H9 (cell line): ENCODE measurements at regions not wholly inside any gene's neighbourhood (a gene's known extent, or its start where the extent isn't known, plus 50 kb on each side); places are given as distances from the start of the nearest gene placed in this dataset.

ENCODE experiments used
- DNase-seq: peaks from one replicate; pipeline ENCODE4 v3.0.0-alpha.2; 2017
- H2AFZ ChIP-seq: one replicate; pipeline ENCODE4 v1.6.1; 2013; ENCODE audit warnings: mild to moderate bottlenecking, low read length, control low read depth, moderate library complexity
- H2AK5ac ChIP-seq: 2 replicates; pipeline ENCODE4 v1.6.1; 2013; ENCODE audit warnings: low read length, control low read depth, mixed read lengths; ENCODE audit not compliant: insufficient read length
- H2BK120ac ChIP-seq: one replicate; pipeline ENCODE4 v1.6.1; 2013; ENCODE audit warnings: low read depth, mild to moderate bottlenecking, low read length, control low read depth, inconsistent platforms; ENCODE audit not compliant: poor library complexity, severe bottlenecking
- H2BK12ac ChIP-seq: 2 replicates; pipeline ENCODE4 v1.6.1; 2013; ENCODE audit warnings: low read length, control low read depth, mixed read lengths, low read depth; ENCODE audit not compliant: insufficient read length
- H2BK15ac ChIP-seq: 2 replicates; pipeline ENCODE4 v1.6.1; 2013; ENCODE audit warnings: low read depth, low read length, control low read depth
- H2BK20ac ChIP-seq: one replicate; pipeline ENCODE4 v1.6.1; 2013; ENCODE audit warnings: low read depth, mild to moderate bottlenecking, low read length, control low read depth, inconsistent platforms; ENCODE audit not compliant: poor library complexity, severe bottlenecking
- H2BK5ac ChIP-seq: 2 replicates; pipeline ENCODE4 v1.6.1; 2013; ENCODE audit warnings: low read length, control low read depth, mixed read lengths; ENCODE audit not compliant: insufficient read length
- H3K14ac ChIP-seq: 2 replicates; pipeline ENCODE4 v1.6.1; 2013; ENCODE audit warnings: low read length, control low read depth; ENCODE audit not compliant: insufficient read depth
- H3K18ac ChIP-seq: 2 replicates; pipeline ENCODE4 v1.6.1; 2013; ENCODE audit warnings: low read depth, mild to moderate bottlenecking, mixed read lengths, low read length, control low read depth; ENCODE audit not compliant: insufficient read length
- H3K23ac ChIP-seq: 2 replicates; pipeline ENCODE4 v1.6.1; 2013; ENCODE audit warnings: low read length, control low read depth, mixed read lengths, low read depth; ENCODE audit not compliant: insufficient read length
- H3K23me2 ChIP-seq: 2 replicates; pipeline ENCODE4 v1.6.1; 2013; ENCODE audit warnings: low read depth, mild to moderate bottlenecking, mixed read lengths, low read length, control low read depth; ENCODE audit not compliant: insufficient read length, poor library complexity, severe bottlenecking
- H3K27ac ChIP-seq: 2 replicates; pipeline ENCODE4 v1.5.1; 2013; ENCODE audit warnings: low read length, control low read depth, mixed read lengths, low read depth; ENCODE audit not compliant: insufficient read length
- H3K27me3 ChIP-seq: 2 replicates; pipeline ENCODE4 v1.6.1; 2013; ENCODE audit warnings: low read length, control low read depth, inconsistent platforms; ENCODE audit not compliant: insufficient read depth
- H3K4ac ChIP-seq: 2 replicates; pipeline ENCODE4 v1.6.1; 2013; ENCODE audit warnings: low read depth, mild to moderate bottlenecking, control low read depth, inconsistent platforms, low read length, moderate library complexity
- H3K4me1 ChIP-seq: 2 replicates; pipeline ENCODE4 v1.6.1; 2013; ENCODE audit warnings: low read length, control low read depth, inconsistent platforms; ENCODE audit not compliant: insufficient read depth
- H3K4me2 ChIP-seq: 2 replicates; pipeline ENCODE4 v1.6.1; 2013; ENCODE audit warnings: low read length, control low read depth, mixed read lengths; ENCODE audit not compliant: insufficient read length, insufficient read depth
- H3K56ac ChIP-seq: 2 replicates; pipeline ENCODE4 v1.6.1; 2013; ENCODE audit warnings: low read depth, mild to moderate bottlenecking, mixed read lengths, low read length, control low read depth; ENCODE audit not compliant: insufficient read length
- H3K79me1 ChIP-seq: 2 replicates; pipeline ENCODE4 v1.6.1; 2013; ENCODE audit warnings: low read depth, mild to moderate bottlenecking, moderate library complexity, low read length, control low read depth, inconsistent platforms; ENCODE audit not compliant: insufficient read depth, poor library complexity, severe bottlenecking
- H3K79me2 ChIP-seq: 2 replicates; pipeline ENCODE4 v1.6.1; 2013; ENCODE audit warnings: low read length, control low read depth, inconsistent platforms; ENCODE audit not compliant: insufficient read depth
- H3K9ac ChIP-seq: 2 replicates; pipeline ENCODE4 v1.6.1; 2013; ENCODE audit warnings: low read length, control low read depth, mixed read lengths; ENCODE audit not compliant: insufficient read length; ENCODE audit errors: extremely low read depth
- H3K9me3 ChIP-seq: one replicate; pipeline ENCODE4 v1.6.1; 2013; ENCODE audit warnings: low read depth, low read length, inconsistent platforms; ENCODE audit not compliant: control insufficient read depth
- H3T11ph ChIP-seq: one replicate; pipeline ENCODE4 v1.6.1; 2013; ENCODE audit warnings: mild to moderate bottlenecking, low read length, control low read depth, inconsistent platforms
- H4K20me1 ChIP-seq: one replicate; pipeline ENCODE4 v1.6.1; 2013; ENCODE audit not compliant: control insufficient read depth, insufficient read length, insufficient read depth
- H4K5ac ChIP-seq: 2 replicates; pipeline ENCODE4 v1.6.1; 2013; ENCODE audit warnings: low read depth, mild to moderate bottlenecking, mixed read lengths, low read length, control low read depth; ENCODE audit not compliant: insufficient read length
- H4K8ac ChIP-seq: replicated peaks from 2 replicates; pipeline ENCODE4 v1.6.1; 2013; ENCODE audit warnings: low read length, control low read depth, mixed read lengths, low read depth; ENCODE audit not compliant: insufficient read length
- H4K91ac ChIP-seq: 2 replicates; pipeline ENCODE4 v1.6.1; 2013; ENCODE audit warnings: low read depth, mild to moderate bottlenecking, moderate library complexity, mixed read lengths, low read length, control low read depth; ENCODE audit not compliant: insufficient read length
- H3K27ac Mint-ChIP-seq, 3 experiments: 2 replicates in 2 of 3; 3 replicates in 1 of 3; pipeline ENCODE4 v1.8.0; 2020 to 2021; ENCODE audit warnings: mixed read lengths in 3 of 3, mild to moderate bottlenecking in 1 of 3, moderate library complexity in 1 of 3
- H3K27me3 Mint-ChIP-seq: 2 replicates; pipeline ENCODE4 v1.8.0; 2021; ENCODE audit warnings: low read depth, mild to moderate bottlenecking, moderate library complexity, mixed read lengths
- H3K36me3 Mint-ChIP-seq, 3 experiments: 2 replicates in 2 of 3; 3 replicates in 1 of 3; pipeline ENCODE4 v1.8.0; 2020 to 2021; ENCODE audit warnings: low read depth in 3 of 3, mixed read lengths in 3 of 3; ENCODE audit not compliant: insufficient read depth in 1 of 3
- H3K4me1 Mint-ChIP-seq, 2 experiments: 2 replicates each; pipeline ENCODE4 v1.8.0; 2020; ENCODE audit warnings: mixed read lengths in 2 of 2
- H3K4me3 Mint-ChIP-seq, 2 experiments: 2 replicates in 1 of 2; 3 replicates in 1 of 2; pipeline ENCODE4 v1.8.0; 2020 to 2021; ENCODE audit warnings: mild to moderate bottlenecking in 2 of 2, mixed read lengths in 2 of 2, moderate library complexity in 1 of 2
- H3K9me3 Mint-ChIP-seq, 2 experiments: 2 replicates in 1 of 2; 3 replicates in 1 of 2; pipeline ENCODE4 v1.8.0; 2020; ENCODE audit warnings: mild to moderate bottlenecking in 2 of 2, mixed read lengths in 2 of 2, moderate library complexity in 1 of 2
- WGBS: extraction: QIAGEN DNeasy Blood & Tissue Kit; methylation state at CpG from one replicate; pipeline ENCODE4 v1.1.7; 2013; ENCODE audit warnings: missing lambda C conversion rate, low lambda C conversion rate, mixed read lengths; ENCODE audit not compliant: insufficient read length; ENCODE audit errors: extremely low coverage; 5-methylcytosine and 5-hydroxymethylcytosine counted together
- TF ChIP-seq, protein P1 (sequence below): fragments of 200-600 bp; sonication (generic); conservative IDR thresholded peaks from 3 replicates; pipeline ENCODE4 v1.8.0; 2021; ENCODE audit warnings: antibody characterized with exemption, mild to moderate bottlenecking

DNA sequence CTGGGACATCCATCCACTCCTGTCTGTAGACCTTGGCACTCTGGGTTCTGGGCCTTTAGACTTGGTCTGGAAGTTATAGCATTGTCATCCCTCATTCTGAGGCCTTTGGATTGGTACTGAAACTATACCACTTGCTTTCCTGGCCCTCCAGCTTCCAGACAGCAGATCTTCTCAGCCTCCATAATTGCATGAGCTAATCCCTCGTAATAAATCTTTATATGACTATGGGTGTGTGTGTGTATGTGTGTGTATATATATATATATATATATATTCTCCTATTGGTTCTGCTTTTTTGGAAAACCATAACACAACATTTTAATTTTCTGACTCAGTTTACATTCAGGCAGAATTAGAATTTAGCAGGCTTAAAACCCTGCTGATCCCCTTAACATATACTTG, 180.5 kb downstream of the ENC1 start:
- no peaks in the 10 kb centered on the region for H3K4me1 Mint-ChIP-seq
- no peak overlapping the region for H3K23ac ChIP-seq
- H3K79me1 ChIP-seq: no peaks in the 10 kb centered on the region
- H2BK15ac ChIP-seq: no peak overlapping the region
- no peaks in the 10 kb centered on the region for H3K27me3 Mint-ChIP-seq
- no peaks in the 10 kb centered on the region for H3K79me2 ChIP-seq
- H4K8ac ChIP-seq: no peak overlapping the region
- H3K9me3 ChIP-seq: no peaks in the 10 kb centered on the region
- H2BK5ac ChIP-seq: no peak overlapping the region
- no peak overlapping the region for H2AFZ ChIP-seq
- no peaks in the 10 kb centered on the region for H3K4me1 ChIP-seq
- H4K91ac ChIP-seq: no peak overlapping the region
- H3K4me2 ChIP-seq: no peak overlapping the region
- H3T11ph ChIP-seq: no peak overlapping the region
- no peaks in the 10 kb centered on the region; a peak in 1 of 5 replicates for H3K9me3 Mint-ChIP-seq
- no peak overlapping the region for H3K18ac ChIP-seq
- no CpG with 5 or more reads among the region's 1 CpG for WGBS
- no peak overlapping the region for H3K27ac ChIP-seq
- H3K14ac ChIP-seq: no peak overlapping the region
- no peak overlapping the region for H2BK20ac ChIP-seq
- no peaks in the 10 kb centered on the region for H3K23me2 ChIP-seq
- H3K27ac Mint-ChIP-seq: no peak overlapping the region
- H4K20me1 ChIP-seq: no peaks in the 10 kb centered on the region
- no peak for DNase-seq
- no peak overlapping the region for H3K4me3 Mint-ChIP-seq
- no peak overlapping the region for H3K4ac ChIP-seq
- no peak overlapping the region for H3K9ac ChIP-seq
- H3K36me3 Mint-ChIP-seq: no peaks in the 10 kb centered on the region
- no peak overlapping the region for H2AK5ac ChIP-seq
- no peaks in the 10 kb centered on the region for H3K27me3 ChIP-seq
- H2BK12ac ChIP-seq: no peak overlapping the region
- H4K5ac ChIP-seq: no peak overlapping the region
- TF ChIP-seq, protein P1, sequence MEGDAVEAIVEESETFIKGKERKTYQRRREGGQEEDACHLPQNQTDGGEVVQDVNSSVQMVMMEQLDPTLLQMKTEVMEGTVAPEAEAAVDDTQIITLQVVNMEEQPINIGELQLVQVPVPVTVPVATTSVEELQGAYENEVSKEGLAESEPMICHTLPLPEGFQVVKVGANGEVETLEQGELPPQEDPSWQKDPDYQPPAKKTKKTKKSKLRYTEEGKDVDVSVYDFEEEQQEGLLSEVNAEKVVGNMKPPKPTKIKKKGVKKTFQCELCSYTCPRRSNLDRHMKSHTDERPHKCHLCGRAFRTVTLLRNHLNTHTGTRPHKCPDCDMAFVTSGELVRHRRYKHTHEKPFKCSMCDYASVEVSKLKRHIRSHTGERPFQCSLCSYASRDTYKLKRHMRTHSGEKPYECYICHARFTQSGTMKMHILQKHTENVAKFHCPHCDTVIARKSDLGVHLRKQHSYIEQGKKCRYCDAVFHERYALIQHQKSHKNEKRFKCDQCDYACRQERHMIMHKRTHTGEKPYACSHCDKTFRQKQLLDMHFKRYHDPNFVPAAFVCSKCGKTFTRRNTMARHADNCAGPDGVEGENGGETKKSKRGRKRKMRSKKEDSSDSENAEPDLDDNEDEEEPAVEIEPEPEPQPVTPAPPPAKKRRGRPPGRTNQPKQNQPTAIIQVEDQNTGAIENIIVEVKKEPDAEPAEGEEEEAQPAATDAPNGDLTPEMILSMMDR: no peak
- no peak overlapping the region for H3K56ac ChIP-seq
- no peak overlapping the region for H2BK120ac ChIP-seq
